PC-9 (cell line): ENCODE measurements at regions not wholly inside any gene's neighbourhood (a gene's known extent, or its start where the extent isn't known, plus 50 kb on each side); places are given as distances from the start of the nearest gene placed in this dataset.

Experiments
- BruUV-seq: library from RNA; stranded (reverse); fragments of 400-500 nt; replicated peaks from 2 replicates; lab custom pipeline; 2021; lab: Mats Ljungman, UMichigan
- CTCF ChIA-PET: fragments of 300-600 bp; sonication (Branson Sonifier 250); formaldehyde crosslinking; loops from one replicate; lab custom pipeline; 2022; ENCODE audit warnings: antibody characterized with exemption; lab: Charles Lee
- POLR2A ChIA-PET: fragments of 300-600 bp; sonication (Branson Sonifier 250); formaldehyde crosslinking; loops from one replicate; lab custom pipeline; 2022; ENCODE audit warnings: antibody characterized with exemption; ENCODE audit not compliant: unreplicated experiment; lab: Charles Lee
- DNase-seq, 2 experiments: peaks; one replicate each; pipeline versions ENCODE4 v3.0.0 to v3.0.0-alpha.2; 2015 to 2022; ENCODE audit warnings: mixed read lengths in 1 of 2
- H2AFZ ChIP-seq: fragments of 200-600 bp; sonication (generic); 2 replicates; pipeline ENCODE4 v1.8.1; 2017; ENCODE audit warnings: antibody characterized with exemption
- H3F3A ChIP-seq: fragments of 200-600 bp; sonication (generic); 2 replicates; pipeline ENCODE4 v1.8.1; 2017; ENCODE audit warnings: antibody characterized with exemption, mild to moderate bottlenecking, low read depth; ENCODE audit not compliant: insufficient read depth
- H3K27ac ChIP-seq: fragments of 200-600 bp; sonication (generic); 2 replicates; pipeline ENCODE4 v1.6.1; 2016; ENCODE audit warnings: mixed run types
- H3K27me3 ChIP-seq: fragments of 200-600 bp; sonication (generic); 2 replicates; pipeline ENCODE4 v1.6.1; 2016; ENCODE audit warnings: low read depth, mixed run types; ENCODE audit not compliant: insufficient read depth
- H3K36me3 ChIP-seq: fragments of 200-600 bp; sonication (generic); 2 replicates; pipeline ENCODE4 v1.6.1; 2016; ENCODE audit warnings: low read depth, mixed run types
- H3K4me1 ChIP-seq: fragments of 200-600 bp; sonication (generic); replicated peaks from 2 replicates; pipeline ENCODE4 v1.6.1; 2016; ENCODE audit warnings: mixed run types; ENCODE audit not compliant: insufficient read depth
- H3K4me2 ChIP-seq: fragments of 200-600 bp; sonication (generic); 2 replicates; pipeline ENCODE4 v1.6.1; 2017; ENCODE audit warnings: mixed run types
- H3K4me3 ChIP-seq: fragments of 200-600 bp; sonication (generic); 2 replicates; pipeline ENCODE4 v1.6.1; 2016; ENCODE audit warnings: mixed run types
- H3K79me2 ChIP-seq: fragments of 200-600 bp; sonication (generic); 2 replicates; pipeline ENCODE4 v1.6.1; 2017; ENCODE audit warnings: low read depth, mixed run types
- H3K9me2 ChIP-seq: fragments of 200-600 bp; sonication (generic); 2 replicates; pipeline ENCODE4 v1.8.1; 2017; ENCODE audit warnings: mild to moderate bottlenecking; ENCODE audit not compliant: insufficient read depth
- H3K9me3 ChIP-seq: fragments of 200-600 bp; sonication (generic); 2 replicates; pipeline ENCODE4 v1.8.1; 2016; ENCODE audit warnings: low read depth; ENCODE audit not compliant: insufficient read depth
- H4K20me1 ChIP-seq: fragments of 200-600 bp; sonication (generic); 2 replicates; pipeline ENCODE4 v1.8.1; 2017; ENCODE audit not compliant: insufficient read depth
- CTCF ChIP-seq: fragments of 200-600 bp; sonication (generic); conservative IDR thresholded peaks from 2 replicates; pipeline ENCODE4 v1.6.1; 2017; ENCODE audit warnings: mixed run types, antibody characterized with exemption, mild to moderate bottlenecking, moderate library complexity
- EZH2 ChIP-seq: fragments of 200-600 bp; sonication (generic); IDR thresholded peaks from 2 replicates; pipeline ENCODE4 v1.8.0; 2017; ENCODE audit warnings: antibody characterized with exemption, low read depth
- intact Hi-C: fragments of 100-400 bp; cut with micrococcal nuclease; formaldehyde crosslinking; loops from one replicate; pipeline ENCODE4 v1.10.0; 2022; ENCODE audit not compliant: unreplicated experiment

- Histone ChIP-seq H3K79me2 (no peaks in the 10 kb centered on the region), H3K36me3 (no peaks in the 10 kb centered on the region), H2AFZ (no peak overlapping the region), H4K20me1 (no peaks in the 10 kb centered on the region), H3K9me2 (no peaks in the 10 kb centered on the region), H3K9me3 (no peaks in the 10 kb centered on the region; the same call in 1 of the 2 replicates), H3K27ac (no peak overlapping the region), H3K4me1 (no peaks in the 10 kb centered on the region), H3K4me2 (no peak overlapping the region), H3F3A (no peaks in the 10 kb centered on the region), H3K4me3 (no peak overlapping the region), H3K27me3 (no peaks in the 10 kb centered on the region)
- no peak for DNase-seq
- CTCF ChIA-PET = no interaction called here
- intact Hi-C loops = no loop called here
- TF ChIP-seq CTCF (no peak), EZH2 (no peak)
- no TSS peak for BruUV-seq
- POLR2A ChIA-PET = no interaction called here
Observed at GRCh38 chr5:162512935-162513565, 445.5 kb downstream of the GABRG2 start.

GRCh38 chr5:162514116-162514515, 446.5 kb downstream of the GABRG2 start:
- Histone ChIP-seq H3K27me3 (no peaks in the 10 kb centered on the region), H2AFZ (no peak overlapping the region), H3K4me1 (no peaks in the 10 kb centered on the region), H3K4me3 (no peak overlapping the region), H3K9me3 (no peaks in the 10 kb centered on the region; the same call in 1 of the 2 replicates), H3K4me2 (no peak overlapping the region), H3K9me2 (no peaks in the 10 kb centered on the region), H3K79me2 (no peaks in the 10 kb centered on the region), H3K27ac (no peak overlapping the region), H4K20me1 (no peaks in the 10 kb centered on the region), H3F3A (no peaks in the 10 kb centered on the region), H3K36me3 (no peaks in the 10 kb centered on the region)
- ChIA-PET POLR2A (interaction anchor here (0.6 kb wide), 1 partner anchor 739 kb away, joined by 3 read pairs; no protein-coding TSS in a partner anchor), CTCF (no interaction called here)
- BruUV-seq = no TSS peak
- intact Hi-C loops = no loop called here
- DNase-seq = no peak
- TF ChIP-seq EZH2 (no peak), CTCF (no peak)

- Histone ChIP-seq H3K27me3 (no peaks in the 10 kb centered on the region), H3K36me3 (no peaks in the 10 kb centered on the region), H2AFZ (no peak overlapping the region), H3K79me2 (no peaks in the 10 kb centered on the region), H3K9me2 (no peaks in the 10 kb centered on the region), H3K4me2 (no peak overlapping the region), H3K27ac (no peak overlapping the region), H3K4me1 (no peaks in the 10 kb centered on the region), H3K9me3 (no peaks in the 10 kb centered on the region; the same call in 1 of the 2 replicates), H3K4me3 (no peak overlapping the region), H4K20me1 (no peaks in the 10 kb centered on the region), H3F3A (no peaks in the 10 kb centered on the region)
- DNase-seq = no peak
- CTCF ChIA-PET = no interaction called here
- TF ChIP-seq CTCF (no peak), EZH2 (no peak)
- no TSS peak for BruUV-seq
- POLR2A ChIA-PET = no interaction called here
- intact Hi-C loops = no loop called here
Observed at GRCh38 chr5:162520878-162521277, 453.3 kb downstream of the GABRG2 start.
